ENCODE measurements at regions not wholly inside any gene's neighbourhood (a gene's known extent, or its start where the extent isn't known, plus 50 kb on each side); places are given as distances from the start of the nearest gene placed in this dataset.

- H3K27ac ChIP-seq (ENCODE audit: low read depth in 1 of 2, low read length in 2 of 2), result no peak overlapping the region
- no peaks in the 10 kb centered on the region for H3K36me3 ChIP-seq (ENCODE audit: control insufficient read depth in 4 of 4, insufficient read depth in 3 of 4, low read depth in 1 of 4, low read length in 3 of 4)
- TF ChIP-seq HNF4G (IDR thresholded peaks at IDR 0.05), result no peak
- TF ChIP-seq EGR1 (IDR thresholded peaks at IDR 0.05; ENCODE audit: low read depth in 2 of 2), result no peak
Measured at GRCh38 chr3:107061466-107061865, 315.8 kb upstream of the CCDC54 start.

GRCh38 chr3:107062310-107062709 lies 314.9 kb upstream of the CCDC54 start:
- WGBS, result 82% methylated on average over 1 of the region's 1 CpG
- H3K9ac ChIP-seq (ENCODE audit: low read depth in 1 of 2, low read length in 2 of 2), result no peak overlapping the region
- no peaks in the 10 kb centered on the region for H3K9me3 ChIP-seq (ENCODE audit: control insufficient read depth in 4 of 4, low read length in 3 of 4)
- H3K4me1 ChIP-seq (ENCODE audit: control insufficient read depth in 4 of 4, insufficient read depth in 4 of 4, low read length in 3 of 4), result no peaks in the 10 kb centered on the region
- H3K4me3 ChIP-seq (ENCODE audit: low read depth in 1 of 3, low read length in 3 of 3), result no peak overlapping the region
- H3K27me3 ChIP-seq (ENCODE audit: control insufficient read depth in 4 of 4, insufficient read depth in 4 of 4, low read length in 3 of 4), result no peaks in the 10 kb centered on the region
- DNase-seq (ENCODE audit: low spot score), result no peak
- TF ChIP-seq ZBTB33 (IDR thresholded peaks at IDR 0.05) (no peak), MAX (IDR thresholded peaks at IDR 0.05) (no peak), SP1 (IDR thresholded peaks at IDR 0.05) (no peak), JUND (IDR thresholded peaks at IDR 0.05) (no peak), FOXA2 (IDR thresholded peaks at IDR 0.05) (no peak), RAD21 (IDR thresholded peaks at IDR 0.05) (no peak)
- no peaks in the 10 kb centered on the region for H3K36me3 ChIP-seq (ENCODE audit: control insufficient read depth in 4 of 4, insufficient read depth in 3 of 4, low read depth in 1 of 4, low read length in 3 of 4)
- no peak overlapping the region for H3K27ac ChIP-seq (ENCODE audit: low read depth in 1 of 2, low read length in 2 of 2)

More at GRCh38 chr3:107061466-107061865, 315.8 kb upstream of the CCDC54 start:
- no peaks in the 10 kb centered on the region for H3K27me3 ChIP-seq (ENCODE audit: control insufficient read depth in 4 of 4, insufficient read depth in 4 of 4, low read length in 3 of 4)
- no peak overlapping the region for H3K9ac ChIP-seq (ENCODE audit: low read depth in 1 of 2, low read length in 2 of 2)
- WGBS, result 90% methylated on average over 1 of the region's 1 CpG
- DNase-seq (ENCODE audit: low spot score), result no peak
- no peak overlapping the region for H3K4me3 ChIP-seq (ENCODE audit: low read depth in 1 of 3, low read length in 3 of 3)
- H3K4me1 ChIP-seq (ENCODE audit: control insufficient read depth in 4 of 4, insufficient read depth in 4 of 4, low read length in 3 of 4), result no peaks in the 10 kb centered on the region
- no peaks in the 10 kb centered on the region for H3K9me3 ChIP-seq (ENCODE audit: control insufficient read depth in 4 of 4, low read length in 3 of 4)

- no peak overlapping the region for H3K27ac ChIP-seq (ENCODE audit: low read depth in 1 of 2, low read length in 2 of 2)
- WGBS, result 80% methylated on average over 2 of the region's 2 CpGs
- no peaks in the 10 kb centered on the region for H3K36me3 ChIP-seq (ENCODE audit: control insufficient read depth in 4 of 4, insufficient read depth in 3 of 4, low read depth in 1 of 4, low read length in 3 of 4)
- no peaks in the 10 kb centered on the region for H3K27me3 ChIP-seq (ENCODE audit: control insufficient read depth in 4 of 4, insufficient read depth in 4 of 4, low read length in 3 of 4)
- H3K9ac ChIP-seq (ENCODE audit: low read depth in 1 of 2, low read length in 2 of 2), result no peak overlapping the region
- H3K4me3 ChIP-seq (ENCODE audit: low read depth in 1 of 3, low read length in 3 of 3), result no peak overlapping the region
- no peaks in the 10 kb centered on the region for H3K4me1 ChIP-seq (ENCODE audit: control insufficient read depth in 4 of 4, insufficient read depth in 4 of 4, low read length in 3 of 4)
- TF ChIP-seq HNF4G (IDR thresholded peaks at IDR 0.05) (no peak), HNF4A (conservative IDR thresholded peaks at IDR 0.05) (no peak), REST (IDR thresholded peaks at IDR 0.05) (no peak), GABPA (IDR thresholded peaks at IDR 0.05 in 1 of 2, conservative IDR thresholded peaks at IDR 0.05 in 1 of 2) (no peak), FOXA1 (IDR thresholded peaks at IDR 0.05) (no peak), YY1 (IDR thresholded peaks at IDR 0.05) (no peak), EGR1 (IDR thresholded peaks at IDR 0.05; ENCODE audit: low read depth in 2 of 2) (no peak), ZBTB33 (IDR thresholded peaks at IDR 0.05) (no peak), RXRA (IDR thresholded peaks at IDR 0.05) (no peak), TAF1 (conservative IDR thresholded peaks at IDR 0.05) (no peak), ATF3 (IDR thresholded peaks at IDR 0.05) (no peak)
- no peaks in the 10 kb centered on the region for H3K9me3 ChIP-seq (ENCODE audit: control insufficient read depth in 4 of 4, low read length in 3 of 4)
- no peak for DNase-seq (ENCODE audit: low spot score)
Measured at GRCh38 chr3:107062787-107063186, 314.5 kb upstream of the CCDC54 start.

Data from liver (tissue), 7 donors.